ENCODE measurements at regions not wholly inside any gene's neighbourhood (a gene's known extent, or its start where the extent isn't known, plus 50 kb on each side); places are given as distances from the start of the nearest gene placed in this dataset.
"Not testable (repeated sequence)": the region's sequence is repeated elsewhere in the genome, so short reads cannot be mapped to it uniquely, and the experiment has no call there.

DNA sequence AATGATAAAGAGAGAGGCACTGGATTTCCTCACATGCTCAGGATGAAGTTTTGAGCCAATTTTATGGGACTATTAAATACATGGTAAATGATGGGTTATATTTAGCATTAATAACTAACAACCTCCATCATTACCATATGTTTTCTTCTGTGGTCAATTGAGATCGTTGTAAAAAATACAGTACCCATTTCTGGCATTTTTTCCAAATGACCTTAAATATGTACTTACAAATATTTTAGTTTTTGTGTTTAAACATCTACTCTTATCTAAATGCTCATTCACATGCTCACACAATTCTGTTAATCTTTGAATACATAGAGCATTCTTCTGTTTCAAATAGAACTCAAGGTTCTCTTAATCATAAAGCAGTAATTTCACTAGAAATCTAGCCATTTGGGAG is 330.0 kb upstream of the BRINP3 start:
- DNase-seq (ENCODE audit: low spot score): no peak
- intact Hi-C loops (cut with DNase I): no loop called here

DNA sequence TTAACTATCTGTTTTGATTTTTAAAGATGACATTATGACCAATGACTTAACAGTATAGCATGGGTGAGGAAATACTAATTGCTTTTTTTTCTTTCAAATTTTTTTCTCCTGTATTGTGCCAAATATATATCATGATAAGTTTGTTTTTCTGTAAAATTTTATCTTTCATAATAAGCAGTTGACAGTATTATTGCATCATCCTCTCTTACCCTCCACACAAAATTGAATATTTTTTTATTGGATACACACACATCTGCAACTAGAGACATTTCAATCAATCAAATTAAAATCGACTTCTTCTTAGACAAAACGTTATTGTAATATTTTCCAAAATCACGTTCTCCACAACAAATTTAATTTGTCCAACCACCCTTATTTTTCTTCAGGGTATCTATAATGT is 330.4 kb upstream of the BRINP3 start:
- DNase-seq (ENCODE audit: low spot score): no peak
- intact Hi-C loops (cut with DNase I): no loop called here

DNA sequence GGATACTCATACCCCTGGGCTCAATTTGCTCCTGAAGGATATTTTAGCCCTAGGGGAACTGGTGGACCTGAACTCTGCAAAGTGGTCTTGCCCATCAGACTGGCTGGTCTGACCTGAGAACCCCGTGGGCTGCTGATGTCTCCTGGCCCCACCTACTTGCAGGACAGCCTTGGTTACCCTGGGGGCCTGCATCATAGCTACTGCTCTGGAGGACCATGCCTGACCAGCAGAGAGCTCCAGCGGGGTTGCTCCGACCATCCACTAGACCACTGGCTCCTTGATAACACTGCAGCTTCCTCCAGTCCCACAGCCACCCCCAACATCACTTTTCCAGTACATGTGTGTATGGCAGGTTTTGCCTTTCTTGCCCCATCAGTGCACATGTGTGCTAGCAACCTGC is 331.6 kb upstream of the BRINP3 start:
- no peak for DNase-seq (ENCODE audit: low spot score)
- intact Hi-C loops (cut with DNase I): no loop called here

DNA sequence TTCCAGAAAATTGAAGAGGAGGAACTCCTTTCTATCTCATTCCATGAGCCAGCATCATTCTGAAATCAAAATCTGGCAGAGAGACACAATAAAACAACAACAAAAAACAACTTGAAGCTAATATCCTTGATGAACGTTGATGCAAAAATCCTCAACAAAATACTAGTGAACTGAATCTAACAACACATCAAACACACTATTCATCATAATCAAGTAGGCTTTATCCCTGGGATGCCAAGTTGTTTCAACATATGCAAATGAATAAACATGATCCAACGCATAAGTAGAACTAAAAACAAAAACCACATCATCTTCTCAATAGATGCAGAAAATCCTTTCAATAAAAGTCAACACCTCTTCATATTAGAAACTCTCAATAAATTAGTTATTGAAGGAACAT is 335.3 kb upstream of the BRINP3 start:
- DNase-seq (ENCODE audit: low spot score): no peak
- intact Hi-C loops (cut with DNase I): no loop called here

DNA sequence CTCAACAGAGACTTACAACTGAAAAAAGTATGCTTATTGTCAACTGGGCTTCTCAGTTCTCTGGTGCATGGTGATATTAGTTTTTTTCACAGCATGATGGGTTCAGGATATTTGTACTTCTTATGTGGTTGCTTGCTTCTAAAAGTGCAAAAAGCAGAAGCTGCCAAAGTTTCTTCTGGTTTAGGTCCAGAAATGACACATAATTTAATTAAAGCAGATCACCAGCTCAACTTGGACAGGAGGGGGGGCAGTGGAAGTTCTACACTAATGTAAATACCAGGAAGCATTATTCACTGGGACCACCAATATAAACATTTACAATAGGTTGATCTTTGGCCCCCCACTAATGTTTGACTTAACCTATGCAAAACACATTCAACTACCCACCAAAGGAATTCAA is 354.8 kb upstream of the BRINP3 start:
- intact Hi-C loops (cut with DNase I): no loop called here
- no peak for DNase-seq (ENCODE audit: low spot score)

DNA sequence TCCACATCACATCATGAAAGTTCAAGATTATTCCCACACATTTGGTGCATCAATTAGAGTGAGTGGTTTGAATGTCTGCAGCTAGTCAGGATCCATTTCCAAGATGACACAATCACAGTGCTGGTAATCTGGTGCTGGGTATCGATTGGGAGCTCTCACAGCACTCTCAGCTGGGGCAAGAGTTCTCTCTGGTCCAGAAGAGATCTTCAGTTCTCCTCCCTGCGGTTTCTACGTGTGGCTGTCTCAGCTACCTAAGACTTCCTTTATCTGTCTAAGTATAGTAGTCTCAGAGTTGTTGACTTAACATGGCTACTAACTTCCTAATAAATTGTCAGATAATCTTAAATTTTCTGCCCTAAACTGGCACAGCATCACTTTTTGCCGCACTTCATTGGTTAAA is 358.0 kb upstream of the BRINP3 start:
- intact Hi-C loops (cut with DNase I): no loop called here
- DNase-seq (ENCODE audit: low spot score): no peak

DNA sequence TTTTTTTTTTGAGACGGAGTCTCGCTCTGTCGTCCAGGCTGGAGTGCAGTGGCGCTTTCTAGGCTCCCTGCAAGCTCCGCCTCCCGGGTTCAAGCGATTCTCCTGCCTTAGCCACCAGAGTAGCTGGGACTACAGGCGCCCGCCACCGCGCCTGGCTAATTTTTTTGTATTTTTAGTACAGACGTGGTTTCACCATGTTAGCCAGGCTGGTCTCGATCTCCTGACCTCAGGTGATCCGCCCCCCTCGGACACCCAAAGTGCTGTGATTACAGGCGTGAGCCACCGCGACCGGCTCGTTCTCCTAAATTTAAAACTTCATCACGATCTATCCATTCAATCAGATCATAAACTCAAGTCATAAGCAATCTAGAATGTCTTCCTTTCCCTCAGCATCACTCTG is 359.5 kb upstream of the BRINP3 start:
- intact Hi-C loops (cut with DNase I); DNase-seq (ENCODE audit: low spot score): not testable (repeated sequence)

DNA sequence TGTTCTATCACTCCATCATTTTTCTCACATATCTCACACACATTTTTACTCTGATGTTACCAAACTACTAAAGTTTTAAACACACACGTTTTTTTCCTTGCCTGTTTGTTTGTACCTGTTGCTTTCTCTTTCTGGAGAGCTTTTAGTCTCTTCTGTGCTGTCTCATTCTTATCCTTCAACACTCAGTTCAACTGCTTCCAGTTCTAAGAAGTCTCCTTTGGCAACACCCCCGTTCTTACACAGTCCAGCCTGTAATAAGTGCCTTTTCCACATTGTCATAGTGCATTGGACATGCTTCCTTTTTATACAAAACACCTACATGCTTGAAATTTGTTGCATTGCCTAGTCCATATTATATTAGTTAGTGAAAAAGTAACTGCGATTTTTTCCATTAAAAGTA is 360.2 kb upstream of the BRINP3 start:
- no peak for DNase-seq (ENCODE audit: low spot score)
- intact Hi-C loops (cut with DNase I): no loop called here

DNA sequence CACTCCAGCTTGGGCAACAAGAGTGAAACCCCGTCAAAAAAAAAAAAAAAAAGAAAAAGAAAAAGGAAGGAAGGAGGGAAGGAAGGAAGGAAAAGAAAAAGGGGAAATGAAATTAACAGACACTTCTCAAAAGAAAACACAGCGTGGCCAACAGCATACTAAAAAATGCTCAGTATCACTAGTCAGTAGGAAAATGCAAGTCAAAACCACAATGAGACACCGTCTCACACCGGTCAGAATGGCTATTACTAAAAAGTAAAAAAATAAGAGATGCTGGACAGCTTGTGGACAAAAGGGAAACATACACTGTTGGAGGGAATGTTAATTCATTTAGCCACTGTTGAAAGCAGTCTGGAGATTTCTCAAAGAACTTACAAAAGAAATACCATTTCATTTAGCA is 369.5 kb upstream of the BRINP3 start:
- no peak for DNase-seq (ENCODE audit: low spot score)
- intact Hi-C loops (cut with DNase I): no loop called here

DNA sequence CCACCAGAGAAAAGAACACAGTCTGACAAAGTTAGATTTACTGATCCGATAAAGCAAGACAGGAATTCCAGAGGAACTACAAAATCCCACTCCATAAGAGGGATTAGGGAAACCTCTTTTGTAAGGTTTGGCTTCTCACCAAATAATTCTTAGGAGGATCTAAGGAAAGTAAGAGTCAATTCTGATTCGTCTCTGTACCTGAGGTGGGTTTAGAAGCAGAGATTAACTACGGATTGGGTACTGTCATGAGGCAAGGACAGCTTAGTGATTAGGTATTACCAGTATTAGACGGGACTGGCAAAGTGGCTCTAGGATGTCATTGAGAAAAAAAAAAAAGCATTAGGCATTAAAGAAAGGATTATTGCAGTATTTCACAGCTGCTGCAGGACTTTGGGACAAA is 371.7 kb upstream of the BRINP3 start:
- no peak for DNase-seq (ENCODE audit: low spot score)

DNA sequence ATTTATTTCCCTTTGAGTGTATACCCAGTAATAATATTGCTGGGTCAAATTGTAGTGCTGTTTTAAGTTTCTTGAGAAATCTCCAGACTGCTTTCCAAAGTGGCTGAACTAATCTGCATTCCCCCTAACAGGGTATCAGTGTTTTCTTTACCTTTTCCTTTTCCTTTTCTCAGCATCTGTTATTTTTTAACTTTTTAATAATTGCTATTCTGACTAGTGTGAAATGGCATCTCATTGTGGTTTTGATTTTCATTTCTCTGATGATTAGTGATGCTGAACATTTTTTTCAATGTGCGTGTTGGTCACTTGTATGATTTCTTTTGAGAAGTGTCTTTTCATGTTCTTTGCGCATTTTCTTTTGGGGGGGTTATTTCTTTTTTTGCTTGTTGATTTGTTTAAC is 374.9 kb upstream of the BRINP3 start:
- intact Hi-C loops (cut with DNase I): no loop called here
- DNase-seq (ENCODE audit: low spot score): no peak

More for the DNA sequence above, 371.7 kb upstream of the BRINP3 start:
- intact Hi-C loops (cut with DNase I): no loop called here

DNA sequence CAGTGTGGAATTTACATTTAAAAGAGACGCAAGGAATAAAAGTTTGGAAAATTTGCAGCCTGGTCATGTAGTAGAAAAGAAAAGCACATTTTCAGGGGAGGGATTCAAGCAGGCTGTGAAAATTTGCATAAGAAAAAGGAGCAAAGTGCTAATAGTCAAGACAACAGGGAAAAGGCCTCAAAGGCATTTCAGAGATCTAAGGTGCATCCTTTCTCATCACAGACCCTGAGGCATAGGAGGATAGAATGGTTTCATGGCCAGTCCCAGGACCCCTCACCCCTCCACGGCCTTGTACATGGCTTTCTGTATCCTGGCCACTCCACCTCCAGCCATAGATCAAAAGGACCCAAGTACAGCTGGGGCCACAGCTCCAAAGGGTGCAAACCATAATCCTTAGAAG is 380.5 kb upstream of the BRINP3 start:
- DNase-seq (ENCODE audit: low spot score): no peak
- intact Hi-C loops (cut with DNase I): no loop called here

DNA sequence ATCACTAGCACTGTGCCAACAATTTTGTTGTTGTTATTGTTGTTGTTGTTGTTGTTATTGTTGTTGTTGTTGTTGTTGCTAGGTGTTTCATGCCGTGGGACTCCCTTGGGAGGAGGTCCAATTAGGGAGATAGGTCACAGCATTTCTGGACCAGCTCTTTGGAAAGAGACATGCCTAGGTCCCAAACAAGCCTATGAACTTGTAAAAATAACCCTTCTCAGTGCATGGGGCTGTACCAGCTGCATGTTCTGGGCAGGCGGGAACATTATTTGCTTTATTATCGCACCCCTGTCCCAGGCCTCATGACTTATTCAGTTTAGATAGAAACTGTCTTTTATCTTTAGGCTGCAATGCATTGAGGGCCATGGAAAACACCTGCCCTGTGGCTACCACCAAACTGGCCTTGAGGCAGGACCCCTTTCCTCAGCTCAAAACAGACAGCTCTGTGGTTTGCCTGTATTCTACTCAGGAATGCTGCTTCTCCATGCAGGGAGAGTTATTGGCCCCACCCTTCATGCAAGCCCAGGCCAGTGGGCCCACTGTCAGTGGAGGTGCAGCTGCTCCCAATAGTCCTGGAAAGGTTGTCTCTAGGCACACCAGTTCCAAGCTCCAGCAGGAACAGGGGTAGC is 386.5 kb upstream of the BRINP3 start:
- intact Hi-C loops (cut with DNase I): no loop called here
- DNase-seq (ENCODE audit: low spot score): no peak

DNA sequence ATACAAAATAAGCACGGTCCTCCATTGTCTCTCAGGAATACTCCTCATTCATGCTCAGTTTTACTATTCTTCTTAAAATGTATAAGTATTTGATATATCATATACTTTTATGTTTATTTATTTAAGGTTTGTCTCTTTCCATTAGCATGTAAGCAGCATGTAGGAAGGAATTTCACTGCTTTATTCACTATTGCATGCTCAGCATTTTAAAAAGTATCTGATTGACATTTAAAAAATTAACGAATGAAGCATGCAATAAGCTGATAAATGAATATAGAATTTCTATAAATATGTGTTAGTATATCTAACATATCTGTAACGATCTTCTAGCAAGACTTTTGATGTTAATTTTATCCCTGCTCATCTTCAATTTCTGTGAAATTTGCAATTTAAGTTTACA is 402.7 kb upstream of the BRINP3 start:
- intact Hi-C loops (cut with DNase I): no loop called here

DNA sequence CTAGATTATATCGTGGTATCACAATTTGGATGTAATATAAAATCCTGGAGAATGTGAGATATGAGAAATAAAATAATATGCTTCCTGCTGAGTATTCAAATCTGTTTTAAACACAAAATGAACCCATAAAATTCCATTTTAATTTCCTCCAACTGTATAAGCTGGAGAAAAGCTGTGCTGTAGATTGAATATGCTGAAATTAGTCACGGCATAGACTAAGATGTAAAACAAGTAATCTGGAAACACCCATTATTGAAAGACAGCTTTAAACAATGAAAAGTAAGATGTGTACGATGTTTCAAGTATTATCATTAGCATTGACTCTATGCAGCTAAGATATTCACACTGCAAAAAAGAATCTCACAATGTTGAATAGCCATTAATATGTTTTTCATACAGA is 403.4 kb upstream of the BRINP3 start:
- DNase-seq (ENCODE audit: low spot score): no peak
- intact Hi-C loops (cut with DNase I): no loop called here

More for the DNA sequence above, 402.7 kb upstream of the BRINP3 start:
- DNase-seq (ENCODE audit: low spot score): no peak

DNA sequence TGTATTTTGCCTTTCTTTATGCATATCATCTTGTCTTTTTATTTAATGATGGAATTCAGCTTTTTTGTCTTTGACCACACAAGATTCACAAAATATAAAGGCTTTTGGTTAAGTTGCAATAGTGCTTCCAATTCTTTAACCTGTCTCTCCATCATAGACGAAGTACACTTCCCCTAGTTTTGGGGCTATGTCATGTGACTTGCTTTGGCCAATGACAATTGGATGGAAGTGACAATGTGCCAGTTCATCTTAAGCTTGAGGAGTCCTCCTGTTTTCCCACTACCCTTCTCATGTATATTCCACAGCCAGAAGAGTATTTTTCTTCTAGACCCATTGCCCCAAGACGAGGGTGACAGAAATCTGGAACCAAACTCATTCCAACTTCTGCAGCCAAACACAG is 419.6 kb upstream of the BRINP3 start:
- intact Hi-C loops (cut with DNase I): no loop called here
- no peak for DNase-seq (ENCODE audit: low spot score)

DNA sequence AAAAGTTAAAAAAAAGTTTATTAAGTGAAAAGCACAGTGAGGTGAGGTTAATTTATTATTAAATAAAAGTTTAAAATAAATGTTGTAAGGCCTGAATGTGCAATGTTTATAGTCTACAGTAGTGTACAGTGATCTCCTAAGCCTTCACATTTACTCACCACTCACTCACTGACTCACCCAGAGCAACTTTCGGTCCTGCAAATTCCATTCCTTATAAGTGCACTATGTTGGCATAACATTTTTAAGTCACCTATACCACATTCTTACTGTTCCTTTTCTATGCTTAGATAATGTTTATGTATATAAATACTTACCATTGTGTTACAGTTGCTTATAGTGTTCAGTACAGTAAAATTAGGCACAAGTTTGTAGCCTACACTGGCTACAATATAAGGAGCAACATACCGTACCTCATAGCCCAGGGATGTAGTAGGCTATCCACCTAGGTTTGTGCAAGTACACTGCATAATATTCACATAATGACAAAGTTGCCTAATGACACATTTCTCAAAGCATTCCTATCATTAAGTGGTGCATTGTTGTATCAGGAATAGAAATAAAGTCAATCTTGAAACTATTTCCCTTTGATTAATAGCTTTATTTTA is 426.5 kb upstream of the BRINP3 start:
- DNase-seq (ENCODE audit: low spot score): no peak
- intact Hi-C loops (cut with DNase I): no loop called here

DNA sequence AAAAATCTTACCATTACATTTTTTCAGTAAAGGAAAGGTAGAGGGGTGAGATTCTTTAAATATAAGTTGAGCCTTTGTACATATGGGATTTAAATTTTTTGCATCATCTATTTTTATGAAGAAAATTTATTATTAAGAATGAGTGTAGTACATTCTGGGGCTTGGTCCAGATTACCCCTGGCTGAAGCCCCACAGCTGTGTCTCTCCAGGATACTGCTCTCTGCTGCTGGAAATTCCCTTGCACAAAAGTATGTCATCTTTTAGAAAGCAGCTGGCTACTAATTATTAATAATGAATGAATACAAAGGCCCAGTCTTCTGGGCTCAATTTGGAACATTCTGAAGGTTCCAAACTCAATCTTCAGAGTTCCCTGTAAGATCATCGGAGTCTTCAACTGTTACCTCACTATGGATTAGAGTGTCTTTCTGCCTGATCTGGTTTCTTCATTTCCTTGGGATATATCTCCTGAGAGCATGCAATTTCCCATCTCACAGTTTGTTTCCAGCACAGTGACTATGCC is 428.6 kb upstream of the BRINP3 start:
- DNase-seq (ENCODE audit: low spot score): no peak
- intact Hi-C loops (cut with DNase I): no loop called here

DNA sequence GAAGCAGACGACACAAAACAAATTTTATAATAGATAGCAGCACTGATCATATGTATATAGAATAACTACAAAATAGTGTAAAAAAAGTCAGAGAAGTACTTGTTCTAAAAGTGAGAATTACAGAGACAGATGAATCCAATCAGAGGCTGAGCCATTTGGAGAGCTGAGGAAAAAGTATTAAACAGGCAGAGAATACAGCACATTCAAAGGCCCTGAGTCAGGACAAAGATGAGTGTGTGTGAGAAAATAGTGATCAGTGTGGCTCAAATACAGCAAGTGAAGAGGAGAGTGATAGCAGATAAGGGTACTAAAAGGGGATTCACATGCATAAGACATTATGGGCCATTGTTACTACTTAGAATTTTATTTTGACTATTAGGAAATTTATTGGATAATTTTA is 430.6 kb upstream of the BRINP3 start:
- intact Hi-C loops (cut with DNase I): no loop called here
- DNase-seq (ENCODE audit: low spot score): no peak

DNA sequence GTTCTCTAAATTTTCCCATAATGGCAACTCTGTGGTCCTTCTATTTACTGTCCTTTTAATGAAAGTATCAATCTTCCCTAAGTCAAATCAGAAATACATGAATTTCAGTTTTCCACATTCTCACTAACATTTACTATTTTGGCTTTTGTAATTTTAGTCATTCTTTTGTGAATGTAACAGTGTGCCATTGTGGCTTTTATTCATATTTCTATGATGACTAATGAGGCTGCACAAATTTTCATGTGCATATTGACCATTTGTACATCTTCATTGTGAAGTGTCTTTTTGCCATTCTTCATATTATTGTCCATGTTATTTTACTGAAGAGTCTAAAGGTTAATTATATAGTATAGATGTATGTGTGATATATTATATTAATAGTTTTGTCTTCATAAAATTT is 431.0 kb upstream of the BRINP3 start:
- intact Hi-C loops (cut with DNase I): no loop called here
- no peak for DNase-seq (ENCODE audit: low spot score)

DNA sequence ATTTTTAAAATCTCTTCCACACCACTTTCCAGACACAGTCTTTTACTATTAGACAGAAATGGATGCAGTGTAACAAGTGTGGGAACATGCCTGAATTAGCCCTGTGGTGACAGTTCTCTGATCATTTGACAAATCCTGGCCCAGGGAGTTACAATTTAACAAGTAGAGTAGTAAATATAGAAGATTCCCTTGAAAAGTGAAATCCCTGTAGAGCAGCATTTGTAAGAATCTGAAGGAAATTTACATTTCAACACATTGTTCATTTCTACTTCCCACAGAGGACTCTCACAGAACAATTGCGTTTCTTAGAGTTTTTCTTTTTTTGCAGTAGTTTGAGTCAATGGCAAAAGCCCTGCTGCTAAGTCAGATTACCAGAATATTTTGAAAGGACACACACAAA is 458.3 kb upstream of the BRINP3 start:
- no peak for DNase-seq (ENCODE audit: low spot score)
- intact Hi-C loops (cut with DNase I): no loop called here

DNA sequence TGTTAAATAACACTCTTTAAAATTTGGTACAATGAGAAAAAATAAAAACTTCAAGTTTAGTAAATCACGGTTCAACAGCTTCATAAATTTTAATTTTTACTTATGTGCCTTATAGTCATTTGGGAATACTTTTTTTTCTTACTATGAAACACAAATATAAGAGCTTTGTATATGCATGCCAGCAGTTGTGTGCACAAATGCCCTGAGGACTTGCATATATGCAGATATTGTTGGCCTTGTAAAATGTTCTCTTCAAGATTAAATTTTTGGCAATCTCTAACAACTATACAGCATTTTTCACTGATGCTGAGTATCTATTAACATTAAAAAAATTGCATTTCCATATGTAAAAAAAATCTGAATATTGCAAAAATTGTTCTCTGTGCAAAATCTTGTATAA is 458.7 kb upstream of the BRINP3 start:
- intact Hi-C loops (cut with DNase I): no loop called here

More for the DNA sequence above, 458.7 kb upstream of the BRINP3 start:
- DNase-seq (ENCODE audit: low spot score): no peak

All from cardiac septum (tissue), 1 donor.